DMS79 treated with DMSO at 0.1 percent for 48 hours (cell line): ENCODE measurements at regions not wholly inside any gene's neighbourhood (a gene's known extent, or its start where the extent isn't known, plus 50 kb on each side); places are given as distances from the start of the nearest gene placed in this dataset.

ENCODE experiments used
- DNase-seq: peaks from one replicate; lab custom pipeline; 2025; lab: John Stamatoyannopoulos, UW

DNA sequence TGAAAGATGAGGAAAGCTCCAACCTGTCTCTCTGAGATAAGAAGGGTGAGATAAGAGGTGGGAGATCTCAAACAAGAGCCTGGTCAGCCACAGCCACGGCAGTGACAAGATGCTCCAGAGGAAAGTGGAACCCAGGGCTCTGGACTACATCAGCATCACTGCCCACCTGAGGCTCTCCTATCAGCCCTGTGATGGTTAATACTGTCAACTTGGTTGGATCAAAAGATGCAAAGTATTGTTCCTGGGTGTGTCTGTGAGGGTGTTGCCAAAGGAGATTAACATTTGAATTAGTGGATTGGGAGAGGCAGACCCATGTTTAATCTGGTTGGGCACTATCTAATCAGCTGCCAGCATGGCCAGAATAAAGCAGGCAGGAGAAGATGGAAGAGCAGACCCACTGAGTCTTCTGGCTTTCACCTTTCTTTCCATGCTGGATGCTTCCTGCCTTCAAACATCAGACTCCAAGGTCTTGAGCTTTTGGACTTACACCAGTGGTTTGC lies 476.6 kb upstream of the NBEA start:
- no peak for DNase-seq

DNA sequence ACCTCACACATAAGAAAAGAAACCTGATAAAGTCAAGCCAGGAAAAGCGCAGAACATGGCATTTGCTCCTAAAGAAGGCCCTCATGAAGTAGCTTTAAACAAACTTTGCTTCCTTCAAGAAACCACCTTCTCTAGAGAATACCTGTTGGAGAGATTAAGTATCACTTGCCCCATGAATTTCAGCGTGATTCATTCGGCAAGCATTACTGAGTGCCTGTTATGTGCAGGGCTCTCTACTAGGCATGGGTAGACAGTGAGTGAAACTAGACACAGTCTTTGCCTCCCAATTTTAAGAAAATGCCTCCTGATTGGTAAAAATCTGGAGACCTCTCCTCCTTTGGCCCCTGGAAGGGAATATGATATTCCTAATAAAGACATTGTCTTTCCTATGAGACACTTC lies 475.8 kb upstream of the NBEA start:
- no peak for DNase-seq

DNA sequence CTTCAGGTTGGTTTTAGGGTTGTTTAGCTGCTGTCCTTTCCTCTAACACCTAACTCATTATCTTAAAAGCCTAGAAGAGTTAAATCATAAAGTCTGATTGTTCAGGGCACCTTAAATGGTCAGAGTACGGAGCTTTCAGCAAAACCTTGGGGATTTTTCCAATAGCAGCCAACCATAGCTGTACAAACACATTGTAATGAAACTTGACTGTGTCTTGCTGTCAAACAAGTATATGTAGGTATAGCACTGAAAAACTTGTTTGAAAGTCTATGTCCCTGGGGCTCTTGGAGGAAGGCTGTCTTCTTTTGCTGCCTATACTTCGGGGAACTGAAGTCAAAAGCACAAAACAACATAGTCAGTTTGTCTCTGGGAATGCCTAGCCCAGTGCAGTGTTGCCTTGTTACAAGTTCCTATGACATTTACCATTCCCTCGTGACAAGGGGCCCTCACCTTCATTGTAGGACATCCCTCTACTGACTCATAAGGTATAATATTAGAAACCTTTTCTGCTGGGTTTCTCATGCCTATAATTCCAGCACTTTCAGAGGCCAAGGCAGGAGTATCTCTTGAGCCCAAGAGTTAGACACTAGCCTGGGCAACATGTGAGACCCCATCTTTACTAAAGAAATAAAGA lies 474.5 kb upstream of the NBEA start:
- peak; percentile 10 for DNase-seq

- DNase-seq: peak; percentile 50
Measured at GRCh38 chr13:34469196-34469986, 472.7 kb upstream of the NBEA start.

GRCh38 chr13:34474187-34474868 lies 467.7 kb upstream of the NBEA start:
- no peak for DNase-seq

- DNase-seq: no peak
Measured at GRCh38 chr13:34478376-34478775, 463.7 kb upstream of the NBEA start.

DNA sequence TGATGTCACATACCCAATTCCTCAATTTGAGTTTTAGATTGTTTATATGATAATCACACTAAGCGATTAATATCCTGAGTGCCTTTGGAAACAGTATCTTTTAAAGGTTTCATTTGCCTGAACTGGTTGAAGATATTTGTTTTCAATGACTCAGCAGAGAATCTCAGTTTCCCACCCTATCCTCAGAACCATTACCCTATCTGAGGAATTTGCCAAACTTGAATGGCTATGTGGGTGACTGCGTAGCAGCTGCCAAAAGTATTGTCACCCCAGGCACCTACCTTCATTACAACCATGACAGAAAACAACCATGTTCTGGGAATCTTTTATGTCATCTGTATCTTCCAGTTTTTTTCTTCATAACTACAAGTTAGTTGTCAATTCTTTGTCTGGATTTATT lies 440.1 kb upstream of the NBEA start:
- no peak for DNase-seq

GRCh38 chr13:34502621-34503020 lies 439.4 kb upstream of the NBEA start:
- peak; percentile 17 for DNase-seq

DNA sequence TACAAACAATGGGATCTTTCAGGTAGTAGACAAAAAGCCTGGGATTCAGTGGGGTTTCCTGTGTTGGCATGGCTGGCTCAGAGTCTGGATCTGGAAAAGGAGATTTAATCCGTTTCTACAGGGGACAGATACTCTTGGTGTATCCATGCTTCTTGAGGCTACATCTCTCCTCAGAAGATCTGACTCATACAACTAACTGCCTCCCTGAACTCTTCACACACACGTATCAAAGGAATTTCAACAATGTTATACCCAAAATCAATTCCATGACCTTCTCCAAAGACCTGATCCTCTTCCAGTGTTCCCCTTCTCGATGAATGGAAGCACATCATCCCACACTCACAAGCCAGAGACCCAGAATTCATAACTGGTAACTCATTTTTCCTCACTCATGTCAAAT lies 435.3 kb upstream of the NBEA start:
- DNase-seq: no peak

GRCh38 chr13:34507630-34508029 lies 434.4 kb upstream of the NBEA start:
- DNase-seq: no peak

GRCh38 chr13:34512817-34513216 lies 429.3 kb upstream of the NBEA start:
- no peak for DNase-seq

DNA sequence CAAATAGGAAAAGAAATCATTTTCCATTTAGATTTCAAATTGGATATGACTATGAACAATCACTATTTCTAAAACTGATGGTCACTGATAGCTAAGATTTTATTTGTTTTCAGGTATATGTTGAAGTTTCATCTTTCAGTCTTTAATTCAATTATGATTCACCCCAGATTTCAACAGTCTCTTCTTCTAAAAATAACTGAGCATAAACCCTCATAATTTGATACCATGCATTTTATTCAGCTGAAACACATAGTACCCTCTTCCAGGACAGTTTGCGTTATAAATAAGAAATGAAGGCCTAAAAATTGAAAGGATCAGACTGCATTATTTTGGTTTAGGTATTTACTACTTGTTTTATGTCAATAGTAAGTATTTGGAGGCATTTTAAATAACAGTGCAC lies 428.5 kb upstream of the NBEA start:
- DNase-seq: no peak

DNA sequence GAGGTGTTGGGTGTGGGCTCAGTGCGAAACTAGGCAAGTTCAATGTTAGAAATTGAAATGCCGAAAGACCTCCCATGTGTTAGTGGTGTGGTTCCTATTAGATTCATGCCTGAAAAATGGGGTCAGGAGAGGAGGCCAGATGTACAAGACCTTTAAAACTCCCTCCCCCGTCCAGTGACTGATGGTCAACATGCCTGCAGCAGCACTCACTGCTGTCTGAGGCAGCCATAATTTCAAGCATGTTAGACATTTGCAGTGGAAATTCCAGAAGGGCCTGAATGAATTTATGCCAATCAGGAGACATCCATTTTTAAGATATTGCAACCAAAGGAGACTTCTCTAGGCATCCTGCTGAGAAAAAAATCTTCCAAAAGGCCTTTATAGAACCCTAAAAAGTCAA lies 426.9 kb upstream of the NBEA start:
- no peak for DNase-seq

GRCh38 chr13:34521171-34521570 lies 420.9 kb upstream of the NBEA start:
- no peak for DNase-seq

DNA sequence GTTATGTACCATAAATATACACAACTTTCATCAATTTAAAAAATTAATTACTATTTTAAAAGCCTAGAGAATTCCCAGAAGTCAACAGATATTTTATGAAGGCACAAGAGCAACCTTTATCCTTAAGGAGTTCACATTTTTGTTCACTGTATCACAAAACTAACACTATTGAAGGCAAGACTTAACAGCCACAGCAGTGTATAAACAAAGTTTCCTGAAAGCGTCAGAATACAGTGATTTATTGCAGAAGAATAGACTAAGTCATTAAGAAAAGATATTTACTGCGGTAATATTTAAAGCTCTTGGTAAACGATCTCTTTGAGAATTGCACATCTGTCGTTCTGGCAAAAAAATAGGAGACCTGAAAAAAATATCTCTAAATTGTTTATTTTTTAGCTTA lies 419.3 kb upstream of the NBEA start:
- no peak for DNase-seq

GRCh38 chr13:34523406-34523805 lies 418.7 kb upstream of the NBEA start:
- DNase-seq: no peak

DNA sequence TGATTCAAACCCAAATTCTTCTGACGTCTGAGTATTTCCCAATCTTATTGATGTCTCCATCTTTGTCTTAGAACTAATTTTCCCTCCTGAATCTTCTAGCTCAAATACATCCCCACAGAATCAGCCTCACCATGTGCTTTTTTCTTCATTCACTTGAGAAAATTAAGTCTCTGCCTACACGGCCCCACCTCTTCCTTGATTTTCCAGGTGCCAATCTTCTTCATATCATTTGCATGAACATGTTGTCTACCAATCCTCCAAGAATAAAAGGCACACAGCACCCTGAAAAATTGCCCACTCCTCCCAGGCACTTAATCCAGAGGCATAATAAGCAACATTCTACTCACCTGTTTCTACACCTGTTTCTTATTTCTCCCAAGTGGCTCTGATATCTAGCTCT lies 408.1 kb upstream of the NBEA start:
- peak; percentile 1 for DNase-seq

GRCh38 chr13:34542321-34542720 lies 399.7 kb upstream of the NBEA start:
- no peak for DNase-seq

- DNase-seq: no peak
Measured at GRCh38 chr13:34543836-34544235, 398.2 kb upstream of the NBEA start.

DNA sequence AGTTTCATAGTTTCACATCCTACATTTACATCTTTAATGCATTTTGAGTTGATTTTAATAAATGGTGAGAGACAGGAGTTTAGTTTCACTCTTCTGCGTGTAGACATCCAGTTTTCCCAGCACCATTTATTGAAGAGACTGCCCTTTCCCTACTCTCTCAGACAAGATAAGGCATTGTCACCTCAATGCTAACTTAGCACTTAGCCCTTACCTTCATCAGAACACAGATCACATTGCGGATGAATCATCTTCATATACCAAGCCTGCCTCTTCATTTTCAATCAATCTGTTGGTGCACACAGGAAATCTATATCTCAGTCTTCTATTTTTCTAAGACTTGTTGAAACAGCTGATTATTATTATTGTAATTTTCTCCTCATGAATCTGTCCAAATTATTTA lies 396.6 kb upstream of the NBEA start:
- DNase-seq: no peak

GRCh38 chr13:34546344-34547250 lies 395.5 kb upstream of the NBEA start:
- DNase-seq: no peak

- no peak for DNase-seq
Measured at GRCh38 chr13:34547929-34548328, 394.1 kb upstream of the NBEA start.
